HG03025 (cell line): ENCODE measurements at regions not wholly inside any gene's neighbourhood (a gene's known extent, or its start where the extent isn't known, plus 50 kb on each side); places are given as distances from the start of the nearest gene placed in this dataset.

Experiments
- ATAC-seq: cut with Tn5 transposase; IDR thresholded peaks from one replicate; pipeline ENCODE4 v1.9.1; 2021; ENCODE audit warnings: mild to moderate bottlenecking, moderate library complexity; ENCODE audit not compliant: unreplicated experiment, low FRiP score

DNA sequence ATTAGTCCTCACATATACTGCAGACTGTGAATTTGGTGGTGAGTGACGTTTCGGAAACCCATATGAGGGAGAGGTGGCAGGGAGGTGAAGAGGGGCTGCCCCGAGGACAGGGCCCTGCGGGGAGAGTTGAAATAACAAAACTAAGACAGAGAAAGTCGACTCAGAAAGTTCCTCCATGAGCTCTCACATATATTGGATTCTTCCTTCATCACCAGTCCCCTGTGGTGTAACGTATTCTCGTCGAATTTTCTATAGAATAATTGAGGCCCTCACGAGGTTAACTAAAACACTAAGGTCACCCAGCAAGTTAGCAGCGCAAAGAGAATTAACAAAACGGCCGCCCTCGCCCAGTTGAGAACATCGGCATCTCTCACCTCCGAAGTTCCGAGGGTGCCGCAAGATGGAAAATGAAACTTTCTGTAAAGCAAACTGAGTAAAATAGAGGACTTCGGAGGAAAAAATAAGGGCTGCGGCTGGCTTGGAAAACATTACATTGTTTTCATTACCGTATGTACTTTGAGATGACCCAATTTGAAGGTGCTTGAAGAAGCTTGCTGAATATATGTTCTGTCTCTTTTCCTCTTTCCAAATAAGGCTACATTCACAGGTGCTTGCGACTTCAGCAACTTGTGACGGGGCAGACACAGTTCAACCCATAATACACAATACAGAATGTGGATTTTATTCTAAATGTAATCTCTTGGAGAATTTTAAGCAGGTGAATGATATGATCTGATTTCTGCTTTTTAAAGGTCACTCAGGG is 490.9 kb upstream of the JARID2 start:
- no peak for ATAC-seq

DNA sequence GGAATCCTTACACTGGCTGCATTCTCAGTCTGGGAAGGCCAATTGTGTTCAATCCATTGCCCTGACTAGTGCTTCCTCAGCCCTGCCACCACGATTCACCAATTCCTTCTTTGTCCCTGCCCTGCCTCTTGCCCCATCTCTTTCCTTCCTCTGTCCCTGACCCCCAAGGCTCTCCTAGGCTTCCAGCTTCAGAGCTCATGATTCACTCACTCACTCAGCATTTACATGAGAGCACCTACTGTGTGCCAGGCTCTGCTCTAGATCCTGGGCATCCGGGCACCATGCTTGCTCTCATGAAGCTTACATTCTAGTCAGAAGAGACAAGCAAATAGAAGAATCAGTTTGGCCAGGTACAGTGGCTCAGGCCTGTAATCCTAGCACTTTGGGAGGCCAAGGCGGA is 489.5 kb upstream of the JARID2 start:
- ATAC-seq = no peak

DNA sequence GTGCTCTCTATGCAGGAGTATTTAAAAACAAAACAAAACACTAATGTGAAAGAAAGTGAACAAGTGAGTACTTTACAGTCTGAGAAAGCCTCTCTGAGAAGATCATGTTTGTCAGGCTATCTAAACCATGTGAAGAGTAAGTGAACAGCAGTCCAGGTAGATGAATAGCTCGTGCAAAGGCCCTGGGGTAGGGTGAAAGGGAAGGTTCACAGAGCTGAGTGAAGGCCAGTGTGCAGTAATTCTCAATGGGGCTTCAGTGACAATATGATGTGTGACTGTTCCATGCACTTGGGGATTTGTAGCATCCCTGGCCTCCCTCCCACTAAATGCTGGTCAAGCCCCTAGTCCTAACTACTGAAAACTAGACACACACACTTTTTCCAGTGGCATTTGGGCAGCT is 488.9 kb upstream of the JARID2 start:
- ATAC-seq = no peak

GRCh38 chr6:14757418-14757817 is 488.5 kb upstream of the JARID2 start:
- no peak for ATAC-seq

DNA sequence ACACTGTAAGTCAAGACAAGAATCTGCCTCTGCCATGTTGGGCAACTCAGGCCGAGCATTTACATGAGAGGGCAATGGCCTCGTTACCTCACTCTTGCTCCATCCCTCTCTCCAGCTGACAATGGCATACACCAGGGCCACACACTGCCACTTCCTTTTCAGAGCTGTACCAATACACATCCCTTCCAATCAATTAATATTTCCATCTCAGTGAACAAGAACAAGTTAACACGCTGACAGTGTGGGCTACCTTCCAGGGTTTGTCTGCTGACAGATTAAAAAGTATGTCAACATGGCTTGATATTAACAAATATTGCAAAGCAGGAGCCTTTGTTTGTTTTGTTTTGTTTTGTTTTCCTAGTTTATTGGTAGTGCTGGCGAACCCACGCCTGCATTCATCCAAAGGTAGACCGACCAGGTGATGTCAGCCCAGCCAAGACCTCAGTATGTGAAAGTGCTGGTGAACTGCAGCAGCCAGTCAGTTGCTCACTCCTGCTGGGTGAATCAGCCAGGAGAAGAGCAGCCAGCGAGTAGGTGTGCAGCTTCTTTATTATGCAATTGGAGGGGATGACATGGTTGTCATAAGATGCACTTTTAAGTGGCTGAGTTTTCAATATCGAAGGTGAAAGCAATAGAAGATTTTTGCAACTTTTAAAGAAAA is 487.3 kb upstream of the JARID2 start:
- ATAC-seq = no peak

DNA sequence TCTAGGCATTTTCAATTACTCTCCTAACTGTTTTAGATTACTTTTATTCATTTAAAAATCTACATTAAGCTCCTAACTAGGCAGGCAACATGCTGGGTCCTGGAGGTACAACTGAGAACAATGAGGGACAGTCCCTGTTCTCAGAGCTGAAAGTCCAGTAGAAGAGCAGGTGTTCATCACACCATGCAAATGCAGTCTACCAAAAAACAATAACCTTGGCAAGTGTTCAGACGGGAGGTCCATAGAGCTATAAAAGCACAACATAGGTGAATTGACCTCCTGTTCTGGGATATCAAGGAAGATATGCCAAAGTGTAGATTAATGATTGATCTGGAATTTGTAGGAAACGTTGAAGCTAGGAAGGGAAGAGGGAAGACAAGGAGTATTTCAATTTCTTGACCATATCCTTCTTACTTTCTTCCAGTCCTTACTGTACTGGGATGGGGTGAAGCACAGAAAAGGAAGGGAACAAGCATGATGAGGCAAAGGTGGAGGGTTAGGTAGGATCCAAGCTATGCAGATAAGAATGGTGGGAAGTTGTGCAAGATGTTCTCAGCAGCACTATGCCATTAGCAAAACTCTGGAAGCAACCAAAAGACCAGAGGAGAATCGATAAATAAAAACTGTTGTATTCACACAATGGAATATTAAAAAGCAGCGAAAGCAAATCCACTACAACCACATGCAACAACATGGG is 485.7 kb upstream of the JARID2 start:
- ATAC-seq = no peak

GRCh38 chr6:14762077-14762476 is 483.8 kb upstream of the JARID2 start:
- no peak for ATAC-seq

GRCh38 chr6:14763139-14763538 is 482.7 kb upstream of the JARID2 start:
- ATAC-seq = no peak

- ATAC-seq = no peak
Measured at GRCh38 chr6:14763616-14764015, 482.3 kb upstream of the JARID2 start.

DNA sequence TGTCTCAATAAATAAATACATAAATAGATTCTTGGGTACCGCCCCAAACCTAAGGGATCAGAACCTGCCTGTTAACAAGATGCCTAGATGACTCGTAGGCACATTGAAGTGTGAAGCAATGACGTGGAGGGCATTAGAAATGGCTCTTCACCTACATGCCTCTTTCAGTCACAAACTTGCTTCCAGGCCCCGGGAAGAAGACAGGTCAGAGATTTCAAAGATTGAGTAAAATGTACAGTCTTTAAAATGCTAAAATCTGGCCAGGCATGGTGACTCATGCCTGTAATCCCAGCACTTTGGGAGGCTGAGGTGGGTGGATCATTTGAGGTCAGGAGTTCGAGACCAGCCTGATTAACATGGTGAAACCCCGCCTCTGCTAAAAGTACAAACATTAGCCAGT is 480.8 kb upstream of the JARID2 start:
- no peak for ATAC-seq

DNA sequence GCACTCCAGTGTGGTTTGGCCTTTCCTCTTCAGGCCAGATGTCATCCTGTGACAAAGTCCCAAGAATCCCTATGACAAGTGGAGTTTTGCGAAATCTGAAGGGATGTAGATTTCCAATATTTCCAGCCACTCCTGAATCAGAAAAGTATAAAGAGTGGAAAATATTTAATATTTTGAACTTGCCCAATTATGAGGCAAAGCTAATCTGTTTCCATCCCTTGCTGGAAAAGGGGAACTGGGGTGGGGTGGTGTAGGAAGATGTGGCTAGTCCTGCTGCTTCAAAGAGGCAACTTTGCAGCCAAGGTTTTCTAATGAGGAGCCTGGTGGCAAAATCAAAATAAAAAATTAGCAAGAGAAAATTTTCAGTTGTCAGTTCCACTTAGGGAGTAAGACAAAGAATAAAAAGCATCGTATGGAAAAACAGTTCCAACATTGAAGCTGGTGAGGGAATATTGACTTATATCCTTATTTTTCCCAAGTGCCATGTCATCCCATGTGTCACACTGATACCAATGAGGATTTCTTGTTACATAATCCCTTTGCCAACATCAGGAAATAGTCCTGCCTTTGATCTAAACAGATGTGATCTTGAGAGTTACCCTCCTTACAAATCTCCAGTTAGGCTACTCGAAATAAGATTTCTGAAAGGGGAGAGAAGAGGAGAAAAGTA is 480.0 kb upstream of the JARID2 start:
- no peak for ATAC-seq

GRCh38 chr6:14766391-14766994 is 479.4 kb upstream of the JARID2 start:
- ATAC-seq = no peak

DNA sequence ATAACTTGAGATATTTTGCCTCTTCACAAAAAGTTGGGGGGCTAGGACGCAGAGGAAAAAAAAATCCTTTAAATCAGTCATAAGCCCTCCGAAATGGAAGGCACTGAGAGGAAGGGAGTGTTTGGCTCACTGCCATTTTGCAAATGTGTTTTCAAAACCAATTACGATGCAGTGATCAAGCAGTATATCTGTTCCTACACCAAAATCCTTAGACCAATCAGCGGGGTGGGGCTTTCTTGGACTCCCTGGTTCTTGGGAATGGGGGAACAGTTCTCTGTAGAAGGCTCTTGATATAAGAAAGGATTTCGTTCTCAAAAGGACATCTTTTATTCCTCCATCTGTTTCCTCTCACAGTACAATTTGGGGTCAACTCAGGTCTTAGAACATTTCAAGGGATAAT is 478.6 kb upstream of the JARID2 start:
- no peak for ATAC-seq

- no peak for ATAC-seq
Measured at GRCh38 chr6:14770040-14770439, 475.8 kb upstream of the JARID2 start.

DNA sequence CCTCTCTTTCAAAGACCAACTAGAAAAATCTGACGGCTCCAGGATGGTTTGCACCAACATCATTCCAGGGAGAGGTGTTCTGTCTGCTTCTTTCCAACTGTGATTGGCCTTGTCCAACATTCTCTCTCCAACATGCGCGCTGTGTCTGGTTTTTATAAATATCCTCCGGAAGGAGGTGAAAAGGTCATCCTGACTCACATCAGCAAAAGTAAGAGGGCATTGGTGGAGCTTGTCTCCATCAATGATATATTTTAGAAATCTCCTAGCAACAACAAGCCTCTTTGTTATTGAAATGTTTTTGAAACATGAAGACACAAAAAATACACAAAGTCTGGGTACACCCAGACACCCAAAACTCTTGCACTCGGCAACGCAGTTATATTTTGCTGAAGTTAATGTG is 475.3 kb upstream of the JARID2 start:
- ATAC-seq = no peak

GRCh38 chr6:14771016-14771415 is 474.9 kb upstream of the JARID2 start:
- no peak for ATAC-seq

GRCh38 chr6:14772188-14772587 is 473.7 kb upstream of the JARID2 start:
- no peak for ATAC-seq

- no peak for ATAC-seq
Measured at GRCh38 chr6:14775528-14775927, 470.3 kb upstream of the JARID2 start.

- ATAC-seq = no peak
Measured at GRCh38 chr6:14776307-14776706, 469.6 kb upstream of the JARID2 start.

GRCh38 chr6:14781772-14782525 is 463.9 kb upstream of the JARID2 start:
- ATAC-seq = no peak
